Endometrium (tissue), 2 donors: ENCODE measurements at regions not wholly inside any gene's neighbourhood (a gene's known extent, or its start where the extent isn't known, plus 50 kb on each side); places are given as distances from the start of the nearest gene placed in this dataset.
"Not testable (repeated sequence)": the region's sequence is repeated elsewhere in the genome, so short reads cannot be mapped to it uniquely, and the experiment has no call there.

Source experiments
- FAIRE-seq: peaks from 2 replicates; lab custom pipeline; 2012; peaks lifted over from hg19 to GRCh38; lab: Jason Lieb, UNC
- donor health status: control.
- donor health status: control.

DNA sequence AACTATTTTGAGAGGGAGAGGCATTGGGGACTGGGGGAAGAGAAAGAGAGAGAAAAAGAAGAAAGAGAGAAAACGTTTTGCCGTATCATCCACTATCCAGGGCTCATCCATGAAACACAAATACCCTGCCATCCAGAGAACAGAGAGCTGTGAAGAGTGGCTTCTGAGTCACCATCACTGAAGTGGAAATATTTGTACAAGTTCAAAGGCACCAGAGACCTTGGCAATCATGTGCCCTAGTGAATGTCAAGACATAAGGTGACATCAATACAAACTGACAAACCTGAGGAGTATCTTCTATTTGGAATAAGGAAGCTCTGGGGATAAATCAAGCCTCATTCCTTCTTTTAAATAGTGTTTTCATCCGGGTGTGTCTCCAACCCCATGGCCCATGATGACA lies 197.2 kb upstream of the PROX1 start:
- FAIRE-seq: no peak

DNA sequence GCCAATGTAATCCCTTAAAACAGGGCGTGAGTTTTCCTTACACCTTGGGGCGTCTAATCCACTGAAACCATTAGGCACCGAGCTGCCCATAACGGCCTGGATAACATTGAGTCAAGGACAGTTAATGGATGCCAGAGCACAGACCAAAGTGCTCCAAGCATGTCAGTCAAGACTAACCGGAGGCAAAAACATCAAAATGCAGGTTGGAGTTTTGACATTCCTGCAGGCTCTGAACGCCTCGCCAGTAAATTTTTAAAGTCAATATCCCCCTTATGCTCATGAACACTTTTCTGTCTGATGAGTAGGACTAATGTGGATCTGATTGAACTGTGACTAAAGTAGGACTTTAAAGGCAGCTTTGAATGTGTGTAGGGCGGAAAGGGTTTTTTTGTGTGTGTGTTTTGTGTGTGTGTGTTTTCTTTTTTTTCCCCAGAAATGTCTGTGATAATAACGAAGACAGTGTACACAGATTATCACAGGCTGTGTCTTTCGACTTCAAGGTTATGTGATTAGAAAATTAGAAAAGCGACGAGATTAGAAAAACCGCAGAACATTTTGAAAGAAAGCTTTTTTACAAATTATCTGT lies 194.2 kb upstream of the PROX1 start:
- FAIRE-seq: no peak

- FAIRE-seq: no peak
Observed at GRCh38 chr1:213796525-213796924, 191.2 kb upstream of the PROX1 start.

GRCh38 chr1:213808288-213808687 lies 179.5 kb upstream of the PROX1 start:
- not testable (repeated sequence) for FAIRE-seq

DNA sequence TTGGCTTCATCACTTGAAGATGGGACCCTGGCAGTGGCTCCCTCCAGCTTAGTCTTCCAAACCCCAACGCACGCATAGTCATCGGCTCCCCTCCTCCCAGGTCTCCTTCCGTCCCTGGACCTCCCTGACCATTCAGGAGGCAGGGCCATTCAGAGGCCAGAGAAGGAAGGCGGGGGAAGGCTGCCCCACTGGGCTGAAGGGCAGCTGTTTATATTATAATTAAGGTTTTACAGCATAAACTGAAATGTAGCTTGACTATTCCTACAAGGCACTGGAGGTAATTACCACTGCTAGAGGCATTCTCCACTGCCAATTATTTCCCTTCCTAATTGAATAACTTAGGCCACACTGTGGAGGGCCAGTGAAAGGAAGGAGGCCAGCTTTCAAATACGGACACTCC lies 170.6 kb upstream of the PROX1 start:
- FAIRE-seq: no peak

DNA sequence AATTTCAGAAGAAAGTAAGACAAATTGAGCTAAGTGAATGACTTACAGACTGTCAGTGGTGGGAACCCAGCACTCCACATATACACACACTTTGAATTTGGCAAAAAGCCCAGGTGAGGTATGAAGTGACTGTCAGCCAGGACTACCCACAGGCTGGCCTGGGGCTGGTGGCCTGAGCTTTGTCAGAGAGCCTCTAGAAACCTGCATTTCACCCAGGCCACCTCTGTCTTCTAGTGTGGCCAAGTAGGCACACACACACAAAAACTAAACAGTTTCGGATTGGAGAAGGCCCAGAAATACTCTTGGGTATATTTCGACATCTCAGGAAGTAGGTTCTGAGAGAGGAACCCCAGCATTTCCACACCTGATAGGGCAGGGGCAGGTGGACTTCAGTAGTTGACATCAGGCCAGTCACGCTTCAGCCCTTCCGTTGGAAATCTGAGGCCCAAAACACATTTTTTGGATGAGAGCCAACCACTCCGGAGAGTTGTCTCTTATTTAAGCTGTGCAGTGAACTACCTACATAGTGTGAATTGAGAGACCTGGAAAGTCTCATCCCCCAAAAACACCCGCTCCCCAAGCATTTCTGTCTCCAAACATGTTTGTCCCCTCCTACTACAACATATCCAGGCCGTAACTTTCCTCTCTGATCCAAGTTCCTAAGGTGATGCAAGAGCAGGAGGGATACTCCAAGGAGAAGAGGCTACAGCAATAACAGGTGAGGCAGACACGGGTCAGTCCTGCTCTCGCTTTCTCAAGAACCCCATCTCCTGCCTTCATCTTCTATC lies 167.2 kb upstream of the PROX1 start:
- no peak for FAIRE-seq

- no peak for FAIRE-seq
Observed at GRCh38 chr1:213821175-213821942, 166.4 kb upstream of the PROX1 start.

- no peak for FAIRE-seq
Observed at GRCh38 chr1:213821943-213822334, 165.8 kb upstream of the PROX1 start.

DNA sequence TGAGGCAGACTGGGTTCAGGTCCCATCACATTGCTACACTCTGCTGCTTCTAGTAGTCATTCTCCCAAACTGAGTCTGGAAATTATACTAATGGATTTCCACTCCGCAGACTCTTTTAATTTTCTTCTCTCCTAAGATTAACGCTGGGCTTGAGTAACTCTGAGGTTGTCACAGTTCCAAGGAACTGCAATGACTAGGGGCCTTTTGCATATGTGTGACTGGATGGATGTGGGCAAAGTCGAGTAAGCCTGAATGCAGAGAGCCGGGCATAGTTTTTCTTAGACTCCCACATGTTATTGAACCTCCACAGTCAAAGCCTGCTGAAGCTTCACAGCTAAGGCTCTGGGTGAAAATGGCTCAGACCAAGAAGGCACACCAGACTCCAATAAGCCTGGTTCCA lies 160.9 kb upstream of the PROX1 start:
- FAIRE-seq: no peak

DNA sequence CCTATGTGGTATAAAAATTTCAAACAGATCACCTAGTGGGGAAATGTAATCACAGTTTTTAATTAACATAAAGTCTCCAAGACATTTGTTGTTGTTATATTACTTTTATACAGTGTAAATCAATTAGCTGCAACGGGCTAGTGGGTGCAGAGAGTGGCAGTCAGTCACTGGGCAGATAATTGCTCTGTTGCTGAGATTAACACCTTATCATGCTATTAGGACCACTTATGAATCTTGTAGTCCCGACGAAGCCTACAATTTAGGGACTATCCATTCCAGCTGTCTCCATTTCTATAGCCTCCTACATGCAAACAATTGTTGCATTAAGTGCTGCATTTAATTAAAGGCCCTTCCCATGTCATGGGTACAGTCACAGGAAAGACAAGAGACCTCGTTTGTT lies 158.9 kb upstream of the PROX1 start:
- no peak for FAIRE-seq

- FAIRE-seq: no peak
Observed at GRCh38 chr1:213829780-213830179, 158.0 kb upstream of the PROX1 start.

- no peak for FAIRE-seq
Observed at GRCh38 chr1:213830371-213830770, 157.4 kb upstream of the PROX1 start.

DNA sequence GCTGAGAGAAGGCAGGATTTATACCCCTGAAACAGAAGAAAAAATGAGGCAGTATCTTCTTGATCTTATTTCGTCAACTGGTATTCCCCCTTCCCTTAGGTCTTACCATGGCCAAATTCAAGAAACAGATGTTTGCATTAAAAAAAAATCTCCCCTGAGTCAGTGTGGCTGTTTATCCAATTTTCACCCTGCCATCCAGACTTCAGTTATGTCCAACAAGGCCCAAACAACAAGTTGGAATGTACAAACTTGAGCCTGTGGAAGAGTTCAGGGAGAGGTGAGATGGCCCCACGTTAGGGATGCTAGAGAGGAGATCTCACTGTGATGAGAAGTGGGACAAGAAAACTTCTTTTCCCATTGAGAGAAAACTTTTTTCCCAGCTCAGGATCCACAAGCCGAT lies 147.2 kb upstream of the PROX1 start:
- no peak for FAIRE-seq

DNA sequence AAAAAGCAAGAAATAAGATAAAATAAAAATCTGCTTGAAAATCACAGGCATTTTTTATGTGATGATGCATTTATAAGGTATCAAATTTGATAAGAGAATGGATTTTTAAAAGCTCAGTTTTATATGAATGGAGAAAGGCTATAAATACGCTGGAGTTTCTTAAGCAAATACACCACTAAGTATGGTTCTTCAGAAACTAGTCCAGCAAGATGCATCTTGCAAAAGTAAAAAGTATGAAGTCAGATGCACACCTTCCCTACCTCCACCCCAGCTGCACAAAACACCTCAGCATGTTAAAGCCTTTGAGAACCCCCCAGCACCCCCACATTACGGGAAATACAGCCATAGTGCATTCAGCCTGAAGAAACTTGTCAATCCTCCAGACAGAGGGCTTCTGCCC lies 143.1 kb upstream of the PROX1 start:
- FAIRE-seq: no peak

GRCh38 chr1:213852107-213852506 lies 135.7 kb upstream of the PROX1 start:
- no peak for FAIRE-seq

- FAIRE-seq: no peak
Observed at GRCh38 chr1:213858581-213858980, 129.2 kb upstream of the PROX1 start.

- FAIRE-seq: no peak
Observed at GRCh38 chr1:213861841-213862240, 125.9 kb upstream of the PROX1 start.

DNA sequence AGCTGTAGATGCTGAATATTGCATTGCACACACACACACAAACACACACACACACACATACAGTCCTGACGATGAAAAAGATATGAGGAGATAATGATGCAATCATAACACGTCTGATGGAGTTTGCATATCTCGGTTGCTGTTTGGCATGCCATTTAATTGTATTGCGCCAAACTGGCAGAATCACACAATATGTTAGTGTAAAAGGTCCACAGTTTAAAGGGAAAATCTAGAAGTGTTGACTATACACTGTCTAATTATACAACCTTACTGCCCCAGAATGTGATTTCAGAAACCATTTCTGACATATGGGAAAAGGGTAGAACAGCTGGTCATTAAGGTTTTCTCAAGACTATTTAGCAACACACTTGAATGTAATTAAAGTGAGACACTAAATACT lies 123.7 kb upstream of the PROX1 start:
- no peak for FAIRE-seq

- no peak for FAIRE-seq
Observed at GRCh38 chr1:213868482-213868881, 119.3 kb upstream of the PROX1 start.

DNA sequence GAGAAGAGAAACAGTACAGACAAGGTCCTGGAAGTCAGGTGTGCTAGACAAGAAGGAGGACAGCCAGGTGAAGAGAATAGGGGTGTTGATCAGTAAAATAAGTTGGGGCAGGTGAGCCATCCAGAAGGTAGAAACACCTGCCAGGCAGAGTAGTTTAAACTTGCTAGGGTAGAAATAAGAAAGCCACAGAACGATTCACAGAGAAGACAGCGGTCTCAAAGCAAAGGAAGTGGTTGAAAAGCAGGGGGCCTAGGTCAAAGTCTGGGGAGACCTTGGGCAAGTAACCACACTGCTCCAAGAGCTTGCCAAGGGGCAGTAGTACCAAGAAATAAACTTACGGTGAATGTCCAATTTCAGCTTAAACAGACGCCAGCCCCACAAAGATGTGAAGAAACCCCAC lies 116.6 kb upstream of the PROX1 start:
- FAIRE-seq: no peak

- FAIRE-seq: no peak
Observed at GRCh38 chr1:213874789-213875188, 113.0 kb upstream of the PROX1 start.

GRCh38 chr1:213876531-213876930 lies 111.2 kb upstream of the PROX1 start:
- no peak for FAIRE-seq

- FAIRE-seq: no peak
Observed at GRCh38 chr1:213883618-213884017, 104.2 kb upstream of the PROX1 start.
